HG03025 (cell line): ENCODE measurements at regions not wholly inside any gene's neighbourhood (a gene's known extent, or its start where the extent isn't known, plus 50 kb on each side); places are given as distances from the start of the nearest gene placed in this dataset.
"Not testable (repeated sequence)": the region's sequence is repeated elsewhere in the genome, so short reads cannot be mapped to it uniquely, and the experiment has no call there.

Experiments used
- ATAC-seq: cut with Tn5 transposase; IDR thresholded peaks from one replicate; pipeline ENCODE4 v1.9.1; 2021; ENCODE audit warnings: mild to moderate bottlenecking, moderate library complexity; ENCODE audit not compliant: unreplicated experiment, low FRiP score

- ATAC-seq = no peak
Observed at GRCh38 chr12:126030573-126030972, 965.3 kb downstream of the AACS start.

- ATAC-seq = no peak
Observed at GRCh38 chr12:126033751-126034150, 968.5 kb downstream of the AACS start.

- ATAC-seq = no peak
Observed at GRCh38 chr12:126036348-126036747, 971.1 kb downstream of the AACS start.

- ATAC-seq = no peak
Observed at GRCh38 chr12:126038434-126038833, 973.2 kb downstream of the AACS start.

GRCh38 chr12:126040307-126040706 is 975.1 kb downstream of the AACS start:
- ATAC-seq = no peak

GRCh38 chr12:126042286-126042685 is 977.1 kb downstream of the AACS start:
- ATAC-seq = no peak

GRCh38 chr12:126049501-126049900 is 984.3 kb downstream of the AACS start:
- not testable (repeated sequence) for ATAC-seq

- no peak for ATAC-seq
Observed at GRCh38 chr12:126051611-126052107, 986.4 kb downstream of the AACS start.

GRCh38 chr12:126055521-126055920 is 990.3 kb downstream of the AACS start:
- no peak for ATAC-seq

- no peak for ATAC-seq
Observed at GRCh38 chr12:126061777-126062176, 996.5 kb downstream of the AACS start.

GRCh38 chr12:126064028-126064427 is 998.8 kb downstream of the AACS start:
- no peak for ATAC-seq

GRCh38 chr12:126067626-126068329 is 1002.5 kb downstream of the AACS start:
- ATAC-seq = no peak

- no peak for ATAC-seq
Observed at GRCh38 chr12:126069549-126070165, 1004.4 kb downstream of the AACS start.

- ATAC-seq = no peak
Observed at GRCh38 chr12:126076515-126076914, 1011.3 kb downstream of the AACS start.

GRCh38 chr12:126083926-126084325 is 1018.7 kb downstream of the AACS start:
- no peak for ATAC-seq

GRCh38 chr12:126084480-126084879 is 1019.2 kb downstream of the AACS start:
- ATAC-seq = no peak

GRCh38 chr12:126086242-126086641 is 1021.0 kb downstream of the AACS start:
- no peak for ATAC-seq

GRCh38 chr12:126087692-126088091 is 1022.5 kb downstream of the AACS start:
- ATAC-seq = no peak

GRCh38 chr12:126093908-126094307 is 1028.7 kb downstream of the AACS start:
- ATAC-seq = no peak

GRCh38 chr12:126095748-126096510 is 1030.7 kb downstream of the AACS start:
- ATAC-seq = no peak

- ATAC-seq = no peak
Observed at GRCh38 chr12:126106706-126107105, 1041.5 kb downstream of the AACS start.
